ENCODE measurements at regions not wholly inside any gene's neighbourhood (a gene's known extent, or its start where the extent isn't known, plus 50 kb on each side); places are given as distances from the start of the nearest gene placed in this dataset.
"Not testable (repeated sequence)": the region's sequence is repeated elsewhere in the genome, so short reads cannot be mapped to it uniquely, and the experiment has no call there.

DNA sequence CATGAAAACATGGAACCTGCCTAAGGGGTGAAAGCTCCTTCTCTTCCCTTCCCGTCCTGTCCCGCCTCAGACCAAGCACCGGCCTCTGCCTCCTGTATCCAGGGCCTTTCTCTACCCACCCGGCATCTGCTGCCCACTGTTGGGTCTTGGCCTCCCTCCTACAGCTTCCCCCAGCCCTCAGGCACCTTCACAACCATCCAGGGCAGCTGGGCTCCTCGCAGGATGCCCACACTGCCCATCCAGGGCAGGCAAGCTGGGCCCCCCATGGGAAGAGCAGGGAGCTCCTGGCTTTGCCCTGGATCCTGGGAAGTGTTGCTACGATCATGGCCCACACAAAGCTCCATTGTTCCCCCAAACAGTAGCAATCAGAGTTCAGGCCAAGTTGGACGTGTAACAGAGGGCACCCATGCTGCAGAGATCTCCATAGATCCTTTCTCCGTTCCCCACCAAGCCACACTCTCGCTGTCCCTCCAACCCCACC, 206.6 kb downstream of the NDUFA10 start:
- Mint-ChIP-seq H3K4me3 (no peak overlapping the region), H3K36me3 (no peaks in the 10 kb centered on the region), H3K4me1 (no peaks in the 10 kb centered on the region), H3K9me3 (peaks cover 0 to 4% (median 0%) of the 10 kb centered on the region in 7 donors), H3K27me3 (ENCODE audit: low read depth in 3 of 3) (peaks cover 15 to 26% (median 16%) of the 10 kb centered on the region in 3 donors), H3K27ac (no peak overlapping the region)
- DNase-seq, result no peak
- no peaks in the 10 kb centered on the region for H3K4me1 ChIP-seq (ENCODE audit: control insufficient read depth in 1 of 2, insufficient read depth in 2 of 2, low read length in 2 of 2)
- no peak overlapping the region for H3K4me2 ChIP-seq (replicated peaks; ENCODE audit: extremely low read depth, low read length, poor library complexity, severe bottlenecking)
- H3K4me3 ChIP-seq (replicated peaks in 1 of 3; ENCODE audit: low read depth in 2 of 3, low read length in 3 of 3), result no peak overlapping the region
- H3K79me2 ChIP-seq (ENCODE audit: insufficient read depth, low read length), result no peaks in the 10 kb centered on the region
- H3K27me3 ChIP-seq (ENCODE audit: control insufficient read depth in 2 of 2, insufficient read depth in 2 of 2, low read length in 2 of 2), result no peaks in the 10 kb centered on the region
- H2AFZ ChIP-seq (ENCODE audit: insufficient read depth, low read depth, low read length, poor library complexity, severe bottlenecking), result no peak overlapping the region
- H3K36me3 ChIP-seq (replicated peaks in 1 of 2; ENCODE audit: control insufficient read depth in 1 of 2, insufficient read depth in 2 of 2, low read length in 2 of 2), result no peaks in the 10 kb centered on the region
- no peaks in the 10 kb centered on the region for H3K9me3 ChIP-seq (replicated peaks in 1 of 2; ENCODE audit: control insufficient read depth in 1 of 2, insufficient read depth in 1 of 2, low read length in 2 of 2)
- no peak overlapping the region for H3K9ac ChIP-seq (ENCODE audit: insufficient read depth, low read length, poor library complexity, severe bottlenecking)
- H4K20me1 ChIP-seq (ENCODE audit: insufficient read depth, low read length), result no peaks in the 10 kb centered on the region
- H3K27ac ChIP-seq (ENCODE audit: low read depth in 1 of 2, low read length in 2 of 2), result no peak overlapping the region
- intact Hi-C loops (cut with micrococcal nuclease), result no loop called here
- 84% methylated on average over 9 of the region's 9 CpGs for WGBS (ENCODE audit: insufficient coverage)
- TF ChIP-seq, protein P1, sequence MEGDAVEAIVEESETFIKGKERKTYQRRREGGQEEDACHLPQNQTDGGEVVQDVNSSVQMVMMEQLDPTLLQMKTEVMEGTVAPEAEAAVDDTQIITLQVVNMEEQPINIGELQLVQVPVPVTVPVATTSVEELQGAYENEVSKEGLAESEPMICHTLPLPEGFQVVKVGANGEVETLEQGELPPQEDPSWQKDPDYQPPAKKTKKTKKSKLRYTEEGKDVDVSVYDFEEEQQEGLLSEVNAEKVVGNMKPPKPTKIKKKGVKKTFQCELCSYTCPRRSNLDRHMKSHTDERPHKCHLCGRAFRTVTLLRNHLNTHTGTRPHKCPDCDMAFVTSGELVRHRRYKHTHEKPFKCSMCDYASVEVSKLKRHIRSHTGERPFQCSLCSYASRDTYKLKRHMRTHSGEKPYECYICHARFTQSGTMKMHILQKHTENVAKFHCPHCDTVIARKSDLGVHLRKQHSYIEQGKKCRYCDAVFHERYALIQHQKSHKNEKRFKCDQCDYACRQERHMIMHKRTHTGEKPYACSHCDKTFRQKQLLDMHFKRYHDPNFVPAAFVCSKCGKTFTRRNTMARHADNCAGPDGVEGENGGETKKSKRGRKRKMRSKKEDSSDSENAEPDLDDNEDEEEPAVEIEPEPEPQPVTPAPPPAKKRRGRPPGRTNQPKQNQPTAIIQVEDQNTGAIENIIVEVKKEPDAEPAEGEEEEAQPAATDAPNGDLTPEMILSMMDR (IDR thresholded peaks at IDR 0.05), result no peak

DNA sequence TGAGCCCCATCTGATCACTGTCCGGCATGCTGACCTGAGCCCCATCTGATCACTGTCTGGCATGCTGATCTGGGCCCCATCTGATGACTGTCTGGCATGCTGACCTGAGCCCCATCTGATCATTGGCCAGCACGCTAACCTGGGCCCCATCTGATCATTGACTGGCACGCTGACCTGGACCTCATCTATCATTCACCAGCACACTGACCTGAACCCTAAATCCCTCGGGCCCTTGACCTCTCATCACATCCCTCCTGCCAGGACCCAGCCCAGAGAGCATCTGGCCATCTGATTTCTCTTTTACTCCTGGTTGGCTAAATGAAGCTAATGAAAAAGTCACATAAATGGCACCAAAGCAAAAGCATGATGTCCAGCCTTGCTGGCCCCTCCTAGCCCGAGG, 207.1 kb downstream of the NDUFA10 start:
- TF ChIP-seq, protein P1 (IDR thresholded peaks at IDR 0.05), result no peak

DNA sequence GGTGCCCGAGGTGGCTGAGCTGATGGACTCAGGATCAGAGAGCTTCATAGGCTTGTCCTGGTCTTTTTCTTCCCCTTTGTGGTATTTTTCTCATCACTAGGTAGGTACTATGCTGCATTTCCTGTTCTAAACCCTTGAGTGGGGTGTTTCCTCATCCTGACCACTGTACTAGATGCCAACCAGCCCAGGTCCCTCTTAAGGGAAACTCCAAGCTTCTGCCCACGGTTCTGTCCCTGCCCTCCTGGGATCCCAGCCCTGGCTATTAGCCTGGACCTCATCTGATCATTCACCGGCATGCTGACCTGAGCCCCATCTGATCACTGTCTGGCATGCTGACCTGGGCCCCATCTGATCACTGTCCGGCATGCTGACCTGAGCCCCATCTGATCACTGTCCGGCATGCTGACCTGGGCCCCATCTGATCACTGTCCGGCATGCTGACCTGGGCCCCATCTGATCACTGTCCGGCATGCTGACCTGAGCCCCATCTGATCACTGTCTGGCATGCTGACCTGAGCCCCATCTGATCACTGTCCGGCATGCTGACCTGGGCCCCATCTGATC, 207.6 kb downstream of the NDUFA10 start:
- intact Hi-C loops (cut with micrococcal nuclease); H4K20me1 ChIP-seq (ENCODE audit: insufficient read depth, low read length); H3K36me3 ChIP-seq (replicated peaks in 1 of 2; ENCODE audit: control insufficient read depth in 1 of 2, insufficient read depth in 2 of 2, low read length in 2 of 2); H3K9me3 Mint-ChIP-seq; H3K79me2 ChIP-seq (ENCODE audit: insufficient read depth, low read length); H3K9me3 ChIP-seq (replicated peaks in 1 of 2; ENCODE audit: control insufficient read depth in 1 of 2, insufficient read depth in 1 of 2, low read length in 2 of 2); H3K27ac ChIP-seq (ENCODE audit: low read depth in 1 of 2, low read length in 2 of 2); H3K27me3 ChIP-seq (ENCODE audit: control insufficient read depth in 2 of 2, insufficient read depth in 2 of 2, low read length in 2 of 2); H3K4me3 ChIP-seq (replicated peaks in 1 of 3; ENCODE audit: low read depth in 2 of 3, low read length in 3 of 3); H3K36me3 Mint-ChIP-seq; H2AFZ ChIP-seq (ENCODE audit: insufficient read depth, low read depth, low read length, poor library complexity, severe bottlenecking); H3K27ac Mint-ChIP-seq; H3K4me3 Mint-ChIP-seq; H3K4me1 ChIP-seq (ENCODE audit: control insufficient read depth in 1 of 2, insufficient read depth in 2 of 2, low read length in 2 of 2); H3K9ac ChIP-seq (ENCODE audit: insufficient read depth, low read length, poor library complexity, severe bottlenecking); H3K4me1 Mint-ChIP-seq; H3K4me2 ChIP-seq (replicated peaks; ENCODE audit: extremely low read depth, low read length, poor library complexity, severe bottlenecking); DNase-seq: not testable (repeated sequence)
- peaks cover 11 to 26% (median 14%) of the 10 kb centered on the region in 3 donors for H3K27me3 Mint-ChIP-seq (ENCODE audit: low read depth in 3 of 3)
- WGBS (ENCODE audit: insufficient coverage), result 62% methylated on average over 7 of the region's 8 CpGs

More for the DNA sequence above, 207.1 kb downstream of the NDUFA10 start:
- H3K27me3 ChIP-seq (ENCODE audit: control insufficient read depth in 2 of 2, insufficient read depth in 2 of 2, low read length in 2 of 2), result no peaks in the 10 kb centered on the region
- Mint-ChIP-seq H3K9me3 (peaks cover 0 to 4% (median 0%) of the 10 kb centered on the region in 7 donors), H3K27ac (no peak overlapping the region), H3K27me3 (ENCODE audit: low read depth in 3 of 3) (peaks cover 13 to 26% (median 15%) of the 10 kb centered on the region in 3 donors), H3K4me3 (no peak overlapping the region), H3K36me3 (no peaks in the 10 kb centered on the region), H3K4me1 (no peaks in the 10 kb centered on the region)
- WGBS (ENCODE audit: insufficient coverage), result 89% methylated on average over 5 of the region's 5 CpGs
- H3K36me3 ChIP-seq (replicated peaks in 1 of 2; ENCODE audit: control insufficient read depth in 1 of 2, insufficient read depth in 2 of 2, low read length in 2 of 2), result no peaks in the 10 kb centered on the region
- H3K9ac ChIP-seq (ENCODE audit: insufficient read depth, low read length, poor library complexity, severe bottlenecking), result no peak overlapping the region
- no peak overlapping the region for H3K4me2 ChIP-seq (replicated peaks; ENCODE audit: extremely low read depth, low read length, poor library complexity, severe bottlenecking)
- no peaks in the 10 kb centered on the region for H3K4me1 ChIP-seq (ENCODE audit: control insufficient read depth in 1 of 2, insufficient read depth in 2 of 2, low read length in 2 of 2)
- no peaks in the 10 kb centered on the region for H3K9me3 ChIP-seq (replicated peaks in 1 of 2; ENCODE audit: control insufficient read depth in 1 of 2, insufficient read depth in 1 of 2, low read length in 2 of 2)
- no peak overlapping the region for H3K27ac ChIP-seq (ENCODE audit: low read depth in 1 of 2, low read length in 2 of 2)
- no peak overlapping the region for H2AFZ ChIP-seq (ENCODE audit: insufficient read depth, low read depth, low read length, poor library complexity, severe bottlenecking)
- H3K4me3 ChIP-seq (replicated peaks in 1 of 3; ENCODE audit: low read depth in 2 of 3, low read length in 3 of 3), result no peak overlapping the region
- no peaks in the 10 kb centered on the region for H3K79me2 ChIP-seq (ENCODE audit: insufficient read depth, low read length)
- no peaks in the 10 kb centered on the region for H4K20me1 ChIP-seq (ENCODE audit: insufficient read depth, low read length)
- intact Hi-C loops (cut with micrococcal nuclease), result no loop called here
- DNase-seq, result no peak
